Endothelial cell of umbilical vein (primary cell): ENCODE measurements at regions not wholly inside any gene's neighbourhood (a gene's known extent, or its start where the extent isn't known, plus 50 kb on each side); places are given as distances from the start of the nearest gene placed in this dataset.

ENCODE experiments used
- CTCF ChIP-seq, 2 donors: IDR thresholded peaks; 1 replicate in 1 of 2; 2 replicates in 1 of 2; pipeline ENCODE4 v1.5.1; 2011; ENCODE audit warnings: low read length in 2 of 2, mild to moderate bottlenecking in 2 of 2, moderate library complexity in 2 of 2, control low read depth in 1 of 2, inconsistent platforms in 1 of 2, low read depth in 1 of 2; ENCODE audit not compliant: insufficient read depth in 1 of 2; ENCODE audit errors: extremely low read depth in 1 of 2
- EZH2 ChIP-seq: IDR thresholded peaks from 2 replicates; pipeline ENCODE4 v1.6.1; 2012; ENCODE audit warnings: borderline replicate concordance, low read depth, mild to moderate bottlenecking, moderate library complexity, low read length, inconsistent platforms; ENCODE audit not compliant: severe bottlenecking

DNA sequence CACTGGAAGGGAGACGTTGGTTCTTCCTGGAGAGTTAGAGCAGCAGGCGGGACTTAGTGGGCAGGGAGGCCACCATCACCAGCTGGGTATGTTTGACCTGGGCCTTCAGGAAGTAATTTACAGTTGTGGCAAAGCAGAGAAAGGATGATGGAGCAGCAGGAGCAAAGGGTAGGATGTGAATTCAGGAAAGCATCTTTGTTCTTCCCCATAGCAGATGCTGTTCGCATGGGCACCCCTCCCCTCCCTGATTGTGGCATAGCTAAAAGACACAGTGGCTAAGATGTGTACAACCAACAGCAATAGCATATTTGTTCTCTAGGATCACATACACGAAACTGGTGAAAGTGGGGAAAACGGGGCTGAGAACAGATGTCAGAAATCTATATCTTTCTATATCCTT, 56.3 kb upstream of the ITPRID1 start:
- TF ChIP-seq CTCF (IDR thresholded peaks at IDR 0.05; ENCODE audit: extremely low read depth in 1 of 2, insufficient read depth in 1 of 2, low read depth in 1 of 2, low read length in 2 of 2): no peak
- no peak for TF ChIP-seq EZH2
